ENCODE measurements at regions not wholly inside any gene's neighbourhood (a gene's known extent, or its start where the extent isn't known, plus 50 kb on each side); places are given as distances from the start of the nearest gene placed in this dataset.
A peak's percentile ranks its signal among the peaks of the same experiment; 100 is the strongest.

DNA sequence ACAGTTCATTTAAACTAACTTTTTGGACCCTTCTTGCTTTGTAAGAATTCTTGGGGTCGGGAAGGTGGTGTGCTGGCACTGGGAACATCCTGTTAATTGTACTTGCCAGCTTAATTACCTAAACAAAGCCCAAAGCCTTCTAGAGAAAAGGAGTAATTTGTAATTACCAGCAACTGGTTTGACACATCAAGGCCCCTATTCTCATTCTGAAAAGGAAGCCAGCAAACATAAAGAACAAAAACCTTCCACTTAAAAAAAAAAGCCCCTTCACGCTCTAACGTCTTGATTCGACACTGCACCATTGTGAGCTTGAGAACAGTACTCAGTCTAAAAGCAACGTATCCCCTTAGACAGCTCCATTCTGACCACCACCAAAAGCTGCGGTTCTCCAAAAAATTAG lies 74.7 kb upstream of the RPH3AL start:
- no peaks in the 10 kb centered on the region for H3K36me3 ChIP-seq

DNA sequence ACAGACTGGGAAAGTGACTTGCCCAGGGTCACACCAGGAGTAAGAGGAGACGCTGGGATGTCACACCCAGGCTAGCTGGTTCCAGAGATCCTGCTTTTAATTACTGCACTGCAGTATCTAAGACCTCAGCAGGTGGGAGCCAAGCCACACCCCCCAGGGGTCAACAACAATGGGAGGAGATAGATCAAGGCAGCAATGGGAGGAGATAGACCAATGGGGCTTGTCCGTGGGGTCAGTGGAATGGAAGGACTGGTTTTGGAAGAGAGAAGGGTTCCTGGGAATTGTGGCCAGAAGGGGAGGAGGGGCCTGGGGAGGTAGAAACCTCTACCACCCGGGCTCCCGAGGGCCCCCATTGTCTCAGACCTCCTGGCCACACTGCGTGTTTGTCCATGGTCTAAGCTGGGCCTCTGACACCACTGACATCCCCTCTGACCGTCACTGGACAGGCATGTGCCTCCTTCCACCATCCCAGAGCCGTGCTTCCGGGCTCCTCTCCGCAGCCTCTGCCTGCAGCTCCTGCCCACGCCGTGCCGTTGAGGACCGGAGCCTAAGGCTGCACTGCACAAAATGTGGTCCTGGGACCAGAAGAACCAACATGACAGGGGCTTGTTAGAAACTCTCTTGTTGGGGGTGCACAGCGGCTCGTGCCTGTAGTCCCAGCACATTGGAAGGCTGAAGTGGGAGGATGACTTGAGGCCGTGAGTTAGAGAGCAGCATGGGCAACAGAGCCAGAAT lies 69.8 kb upstream of the RPH3AL start:
- no peak overlapping the region for H3K4me3 ChIP-seq (ENCODE audit: low read depth in 1 of 2, low read length in 1 of 2)
- TF ChIP-seq, protein P1, sequence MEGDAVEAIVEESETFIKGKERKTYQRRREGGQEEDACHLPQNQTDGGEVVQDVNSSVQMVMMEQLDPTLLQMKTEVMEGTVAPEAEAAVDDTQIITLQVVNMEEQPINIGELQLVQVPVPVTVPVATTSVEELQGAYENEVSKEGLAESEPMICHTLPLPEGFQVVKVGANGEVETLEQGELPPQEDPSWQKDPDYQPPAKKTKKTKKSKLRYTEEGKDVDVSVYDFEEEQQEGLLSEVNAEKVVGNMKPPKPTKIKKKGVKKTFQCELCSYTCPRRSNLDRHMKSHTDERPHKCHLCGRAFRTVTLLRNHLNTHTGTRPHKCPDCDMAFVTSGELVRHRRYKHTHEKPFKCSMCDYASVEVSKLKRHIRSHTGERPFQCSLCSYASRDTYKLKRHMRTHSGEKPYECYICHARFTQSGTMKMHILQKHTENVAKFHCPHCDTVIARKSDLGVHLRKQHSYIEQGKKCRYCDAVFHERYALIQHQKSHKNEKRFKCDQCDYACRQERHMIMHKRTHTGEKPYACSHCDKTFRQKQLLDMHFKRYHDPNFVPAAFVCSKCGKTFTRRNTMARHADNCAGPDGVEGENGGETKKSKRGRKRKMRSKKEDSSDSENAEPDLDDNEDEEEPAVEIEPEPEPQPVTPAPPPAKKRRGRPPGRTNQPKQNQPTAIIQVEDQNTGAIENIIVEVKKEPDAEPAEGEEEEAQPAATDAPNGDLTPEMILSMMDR (IDR thresholded peaks at IDR 0.05) = no peak
- no peaks in the 10 kb centered on the region for H3K9me3 ChIP-seq
- H3K36me3 ChIP-seq = no peaks in the 10 kb centered on the region
- peaks cover 54 to 60% of the 10 kb centered on the region in 2 experiments for H3K4me1 ChIP-seq (ENCODE audit: control insufficient read depth in 1 of 2, insufficient read depth in 1 of 2, low read depth in 1 of 2, low read length in 1 of 2)
- peak overlapping the region; percentile 50 for H3K27ac ChIP-seq
- no peaks in the 10 kb centered on the region for H3K27me3 ChIP-seq

More for the DNA sequence above, 74.7 kb upstream of the RPH3AL start:
- TF ChIP-seq, protein P1 (IDR thresholded peaks at IDR 0.05) = no peak
- no peak overlapping the region for H3K4me3 ChIP-seq (ENCODE audit: low read depth in 1 of 2, low read length in 1 of 2)
- no peak overlapping the region for H3K27ac ChIP-seq
- H3K27me3 ChIP-seq = no peaks in the 10 kb centered on the region
- H3K9me3 ChIP-seq = no peaks in the 10 kb centered on the region
- H3K4me1 ChIP-seq (ENCODE audit: control insufficient read depth in 1 of 2, insufficient read depth in 1 of 2, low read depth in 1 of 2, low read length in 1 of 2) = peaks cover 14 to 17% of the 10 kb centered on the region in 2 experiments

DNA sequence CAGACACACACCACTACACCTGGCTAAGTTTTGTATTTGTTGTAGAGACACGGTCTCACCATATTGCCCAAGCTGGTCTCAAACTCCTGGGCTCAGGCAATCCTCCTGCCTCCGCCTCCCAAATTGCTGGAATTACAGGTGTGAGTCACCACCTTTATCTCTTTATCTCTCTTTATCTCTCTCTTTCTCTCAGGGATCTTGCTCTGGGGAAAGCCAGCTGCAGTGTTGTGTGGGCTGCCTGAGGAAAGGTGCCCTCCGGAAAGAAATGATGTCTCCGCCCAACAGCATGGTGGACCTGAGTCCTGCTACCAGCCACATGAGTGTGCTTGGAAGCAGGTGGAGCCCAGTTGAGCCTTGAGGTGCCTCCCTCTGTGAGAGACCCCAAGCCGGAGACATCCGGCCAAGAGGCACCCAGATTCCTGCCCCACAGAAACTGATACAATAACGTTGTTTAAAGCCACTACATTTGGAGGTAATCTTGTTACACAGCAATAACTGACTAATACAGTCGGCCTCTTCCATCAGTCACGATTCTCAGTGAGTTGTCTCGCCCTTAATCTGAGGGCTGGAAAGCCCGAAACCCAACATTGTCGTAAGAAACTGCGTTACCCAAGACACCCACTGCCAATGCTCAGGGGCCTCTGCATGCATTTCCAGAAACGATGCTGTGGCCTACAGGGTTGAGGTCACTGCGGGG lies 68.0 kb upstream of the RPH3AL start:
- TF ChIP-seq, protein P1 (IDR thresholded peaks at IDR 0.05) = no peak
- no peaks in the 10 kb centered on the region for H3K36me3 ChIP-seq
- no peaks in the 10 kb centered on the region for H3K9me3 ChIP-seq
- no peaks in the 10 kb centered on the region for H3K27me3 ChIP-seq
- H3K4me3 ChIP-seq (ENCODE audit: low read depth in 1 of 2, low read length in 1 of 2) = no peak overlapping the region
- H3K27ac ChIP-seq = no peak overlapping the region
- H3K4me1 ChIP-seq (ENCODE audit: control insufficient read depth in 1 of 2, insufficient read depth in 1 of 2, low read depth in 1 of 2, low read length in 1 of 2) = peaks cover 71 to 73% of the 10 kb centered on the region in 2 experiments

DNA sequence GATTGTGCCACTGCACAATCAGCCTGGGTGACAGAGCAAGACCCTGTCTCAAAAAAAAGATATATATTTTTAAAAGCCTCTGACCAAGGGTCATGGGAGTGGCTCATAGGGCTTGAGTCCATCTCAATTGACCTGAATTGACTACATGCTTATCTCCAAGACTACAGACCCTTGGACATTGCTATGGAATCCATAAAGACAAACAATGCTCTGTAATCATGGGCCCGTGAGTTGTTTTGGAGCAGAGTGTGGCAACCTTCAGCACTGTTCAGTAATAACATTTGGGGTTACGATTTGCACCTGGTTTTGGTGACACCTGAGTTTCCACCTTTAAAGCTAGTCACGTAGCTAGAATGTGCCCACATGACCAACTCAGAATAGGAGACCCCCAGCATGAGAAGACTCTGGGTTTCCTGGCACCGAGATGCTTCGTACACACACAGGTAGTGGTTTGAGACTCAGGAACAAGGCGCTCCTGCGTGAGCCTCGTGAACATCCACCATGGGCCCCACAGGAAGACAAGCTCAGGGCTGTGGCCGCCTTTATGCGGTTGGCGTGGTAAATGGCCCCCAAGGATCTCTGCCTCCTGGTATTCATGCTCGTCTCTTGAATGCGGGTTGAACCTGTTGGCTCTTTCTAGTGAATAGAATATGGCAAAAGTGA lies 66.6 kb upstream of the RPH3AL start:
- Histone ChIP-seq H3K9me3 (no peaks in the 10 kb centered on the region), H3K27me3 (no peaks in the 10 kb centered on the region), H3K27ac (peak overlapping the region; percentile 49), H3K4me1 (ENCODE audit: control insufficient read depth in 1 of 2, insufficient read depth in 1 of 2, low read depth in 1 of 2, low read length in 1 of 2) (peaks cover 85% of the 10 kb centered on the region in 2 experiments), H3K36me3 (no peaks in the 10 kb centered on the region), H3K4me3 (ENCODE audit: low read depth in 1 of 2, low read length in 1 of 2) (no peak overlapping the region)
- TF ChIP-seq, protein P1 (IDR thresholded peaks at IDR 0.05) = no peak

DNA sequence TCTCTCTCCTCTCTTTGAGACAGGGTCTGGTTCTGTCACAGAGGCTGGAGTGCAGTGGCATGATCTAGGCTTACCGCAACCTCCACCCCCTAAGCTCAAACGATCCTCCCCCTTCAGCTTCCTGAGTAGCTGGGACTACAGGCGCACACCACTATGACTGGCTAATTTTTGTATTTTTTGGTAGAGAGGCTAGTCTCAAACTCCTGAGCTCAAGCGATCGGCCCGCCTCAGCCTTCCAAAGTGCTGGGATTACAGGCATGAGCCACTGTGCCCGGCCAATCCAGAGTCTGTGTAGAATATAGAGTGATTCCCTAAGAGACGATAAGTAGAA lies 65.8 kb upstream of the RPH3AL start:
- Histone ChIP-seq H3K9me3 (no peaks in the 10 kb centered on the region), H3K27me3 (no peaks in the 10 kb centered on the region), H3K36me3 (no peaks in the 10 kb centered on the region), H3K4me3 (ENCODE audit: low read depth in 1 of 2, low read length in 1 of 2) (peak overlapping the region in 1 of 2 experiments; percentile 4), H3K4me1 (ENCODE audit: control insufficient read depth in 1 of 2, insufficient read depth in 1 of 2, low read depth in 1 of 2, low read length in 1 of 2) (peaks cover 82 to 89% of the 10 kb centered on the region in 2 experiments), H3K27ac (peak overlapping the region; percentile 49)
- TF ChIP-seq, protein P1 (IDR thresholded peaks at IDR 0.05) = no peak

All from neutrophil (primary cell).